ENCODE measurements at regions not wholly inside any gene's neighbourhood (a gene's known extent, or its start where the extent isn't known, plus 50 kb on each side); places are given as distances from the start of the nearest gene placed in this dataset.
"Not testable (repeated sequence)": the region's sequence is repeated elsewhere in the genome, so short reads cannot be mapped to it uniquely, and the experiment has no call there.

- TF ChIP-seq POLR2A (IDR thresholded peaks at IDR 0.05) = not testable (repeated sequence)
- TF ChIP-seq, protein P1, sequence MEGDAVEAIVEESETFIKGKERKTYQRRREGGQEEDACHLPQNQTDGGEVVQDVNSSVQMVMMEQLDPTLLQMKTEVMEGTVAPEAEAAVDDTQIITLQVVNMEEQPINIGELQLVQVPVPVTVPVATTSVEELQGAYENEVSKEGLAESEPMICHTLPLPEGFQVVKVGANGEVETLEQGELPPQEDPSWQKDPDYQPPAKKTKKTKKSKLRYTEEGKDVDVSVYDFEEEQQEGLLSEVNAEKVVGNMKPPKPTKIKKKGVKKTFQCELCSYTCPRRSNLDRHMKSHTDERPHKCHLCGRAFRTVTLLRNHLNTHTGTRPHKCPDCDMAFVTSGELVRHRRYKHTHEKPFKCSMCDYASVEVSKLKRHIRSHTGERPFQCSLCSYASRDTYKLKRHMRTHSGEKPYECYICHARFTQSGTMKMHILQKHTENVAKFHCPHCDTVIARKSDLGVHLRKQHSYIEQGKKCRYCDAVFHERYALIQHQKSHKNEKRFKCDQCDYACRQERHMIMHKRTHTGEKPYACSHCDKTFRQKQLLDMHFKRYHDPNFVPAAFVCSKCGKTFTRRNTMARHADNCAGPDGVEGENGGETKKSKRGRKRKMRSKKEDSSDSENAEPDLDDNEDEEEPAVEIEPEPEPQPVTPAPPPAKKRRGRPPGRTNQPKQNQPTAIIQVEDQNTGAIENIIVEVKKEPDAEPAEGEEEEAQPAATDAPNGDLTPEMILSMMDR (IDR thresholded peaks at IDR 0.05) = not testable (repeated sequence)
Measured at GRCh38 chr1:213545181-213545580, 442.6 kb upstream of the PROX1 start.
